H9 (cell line): ENCODE measurements at regions not wholly inside any gene's neighbourhood (a gene's known extent, or its start where the extent isn't known, plus 50 kb on each side); places are given as distances from the start of the nearest gene placed in this dataset.

ENCODE experiments used
- DNase-seq: peaks from one replicate; pipeline ENCODE4 v3.0.0-alpha.2; 2017
- H2AFZ ChIP-seq: one replicate; pipeline ENCODE4 v1.6.1; 2013; ENCODE audit warnings: mild to moderate bottlenecking, low read length, control low read depth, moderate library complexity
- H2AK5ac ChIP-seq: 2 replicates; pipeline ENCODE4 v1.6.1; 2013; ENCODE audit warnings: low read length, control low read depth, mixed read lengths; ENCODE audit not compliant: insufficient read length
- H2BK120ac ChIP-seq: one replicate; pipeline ENCODE4 v1.6.1; 2013; ENCODE audit warnings: low read depth, mild to moderate bottlenecking, low read length, control low read depth, inconsistent platforms; ENCODE audit not compliant: poor library complexity, severe bottlenecking
- H2BK12ac ChIP-seq: 2 replicates; pipeline ENCODE4 v1.6.1; 2013; ENCODE audit warnings: low read length, control low read depth, mixed read lengths, low read depth; ENCODE audit not compliant: insufficient read length
- H2BK15ac ChIP-seq: 2 replicates; pipeline ENCODE4 v1.6.1; 2013; ENCODE audit warnings: low read depth, low read length, control low read depth
- H2BK20ac ChIP-seq: one replicate; pipeline ENCODE4 v1.6.1; 2013; ENCODE audit warnings: low read depth, mild to moderate bottlenecking, low read length, control low read depth, inconsistent platforms; ENCODE audit not compliant: poor library complexity, severe bottlenecking
- H2BK5ac ChIP-seq: 2 replicates; pipeline ENCODE4 v1.6.1; 2013; ENCODE audit warnings: low read length, control low read depth, mixed read lengths; ENCODE audit not compliant: insufficient read length
- H3K14ac ChIP-seq: 2 replicates; pipeline ENCODE4 v1.6.1; 2013; ENCODE audit warnings: low read length, control low read depth; ENCODE audit not compliant: insufficient read depth
- H3K18ac ChIP-seq: 2 replicates; pipeline ENCODE4 v1.6.1; 2013; ENCODE audit warnings: low read depth, mild to moderate bottlenecking, mixed read lengths, low read length, control low read depth; ENCODE audit not compliant: insufficient read length
- H3K23ac ChIP-seq: 2 replicates; pipeline ENCODE4 v1.6.1; 2013; ENCODE audit warnings: low read length, control low read depth, mixed read lengths, low read depth; ENCODE audit not compliant: insufficient read length
- H3K23me2 ChIP-seq: 2 replicates; pipeline ENCODE4 v1.6.1; 2013; ENCODE audit warnings: low read depth, mild to moderate bottlenecking, mixed read lengths, low read length, control low read depth; ENCODE audit not compliant: insufficient read length, poor library complexity, severe bottlenecking
- H3K27ac ChIP-seq: 2 replicates; pipeline ENCODE4 v1.5.1; 2013; ENCODE audit warnings: low read length, control low read depth, mixed read lengths, low read depth; ENCODE audit not compliant: insufficient read length
- H3K27me3 ChIP-seq: 2 replicates; pipeline ENCODE4 v1.6.1; 2013; ENCODE audit warnings: low read length, control low read depth, inconsistent platforms; ENCODE audit not compliant: insufficient read depth
- H3K4ac ChIP-seq: 2 replicates; pipeline ENCODE4 v1.6.1; 2013; ENCODE audit warnings: low read depth, mild to moderate bottlenecking, control low read depth, inconsistent platforms, low read length, moderate library complexity
- H3K4me1 ChIP-seq: 2 replicates; pipeline ENCODE4 v1.6.1; 2013; ENCODE audit warnings: low read length, control low read depth, inconsistent platforms; ENCODE audit not compliant: insufficient read depth
- H3K4me2 ChIP-seq: 2 replicates; pipeline ENCODE4 v1.6.1; 2013; ENCODE audit warnings: low read length, control low read depth, mixed read lengths; ENCODE audit not compliant: insufficient read length, insufficient read depth
- H3K56ac ChIP-seq: 2 replicates; pipeline ENCODE4 v1.6.1; 2013; ENCODE audit warnings: low read depth, mild to moderate bottlenecking, mixed read lengths, low read length, control low read depth; ENCODE audit not compliant: insufficient read length
- H3K79me1 ChIP-seq: 2 replicates; pipeline ENCODE4 v1.6.1; 2013; ENCODE audit warnings: low read depth, mild to moderate bottlenecking, moderate library complexity, low read length, control low read depth, inconsistent platforms; ENCODE audit not compliant: insufficient read depth, poor library complexity, severe bottlenecking
- H3K79me2 ChIP-seq: 2 replicates; pipeline ENCODE4 v1.6.1; 2013; ENCODE audit warnings: low read length, control low read depth, inconsistent platforms; ENCODE audit not compliant: insufficient read depth
- H3K9ac ChIP-seq: 2 replicates; pipeline ENCODE4 v1.6.1; 2013; ENCODE audit warnings: low read length, control low read depth, mixed read lengths; ENCODE audit not compliant: insufficient read length; ENCODE audit errors: extremely low read depth
- H3K9me3 ChIP-seq: one replicate; pipeline ENCODE4 v1.6.1; 2013; ENCODE audit warnings: low read depth, low read length, inconsistent platforms; ENCODE audit not compliant: control insufficient read depth
- H3T11ph ChIP-seq: one replicate; pipeline ENCODE4 v1.6.1; 2013; ENCODE audit warnings: mild to moderate bottlenecking, low read length, control low read depth, inconsistent platforms
- H4K20me1 ChIP-seq: one replicate; pipeline ENCODE4 v1.6.1; 2013; ENCODE audit not compliant: control insufficient read depth, insufficient read length, insufficient read depth
- H4K5ac ChIP-seq: 2 replicates; pipeline ENCODE4 v1.6.1; 2013; ENCODE audit warnings: low read depth, mild to moderate bottlenecking, mixed read lengths, low read length, control low read depth; ENCODE audit not compliant: insufficient read length
- H4K8ac ChIP-seq: replicated peaks from 2 replicates; pipeline ENCODE4 v1.6.1; 2013; ENCODE audit warnings: low read length, control low read depth, mixed read lengths, low read depth; ENCODE audit not compliant: insufficient read length
- H4K91ac ChIP-seq: 2 replicates; pipeline ENCODE4 v1.6.1; 2013; ENCODE audit warnings: low read depth, mild to moderate bottlenecking, moderate library complexity, mixed read lengths, low read length, control low read depth; ENCODE audit not compliant: insufficient read length
- H3K27ac Mint-ChIP-seq, 3 experiments: 2 replicates in 2 of 3; 3 replicates in 1 of 3; pipeline ENCODE4 v1.8.0; 2020 to 2021; ENCODE audit warnings: mixed read lengths in 3 of 3, mild to moderate bottlenecking in 1 of 3, moderate library complexity in 1 of 3
- H3K27me3 Mint-ChIP-seq: 2 replicates; pipeline ENCODE4 v1.8.0; 2021; ENCODE audit warnings: low read depth, mild to moderate bottlenecking, moderate library complexity, mixed read lengths
- H3K36me3 Mint-ChIP-seq, 3 experiments: 2 replicates in 2 of 3; 3 replicates in 1 of 3; pipeline ENCODE4 v1.8.0; 2020 to 2021; ENCODE audit warnings: low read depth in 3 of 3, mixed read lengths in 3 of 3; ENCODE audit not compliant: insufficient read depth in 1 of 3
- H3K4me1 Mint-ChIP-seq, 2 experiments: 2 replicates each; pipeline ENCODE4 v1.8.0; 2020; ENCODE audit warnings: mixed read lengths in 2 of 2
- H3K4me3 Mint-ChIP-seq, 2 experiments: 2 replicates in 1 of 2; 3 replicates in 1 of 2; pipeline ENCODE4 v1.8.0; 2020 to 2021; ENCODE audit warnings: mild to moderate bottlenecking in 2 of 2, mixed read lengths in 2 of 2, moderate library complexity in 1 of 2
- H3K9me3 Mint-ChIP-seq, 2 experiments: 2 replicates in 1 of 2; 3 replicates in 1 of 2; pipeline ENCODE4 v1.8.0; 2020; ENCODE audit warnings: mild to moderate bottlenecking in 2 of 2, mixed read lengths in 2 of 2, moderate library complexity in 1 of 2
- CTCF ChIP-seq: fragments of 200-600 bp; sonication (generic); conservative IDR thresholded peaks from 3 replicates; pipeline ENCODE4 v1.8.0; 2021; ENCODE audit warnings: antibody characterized with exemption, mild to moderate bottlenecking

GRCh38 chr2:118190474-118190873 lies 102.2 kb downstream of the INSIG2 start:
- H2BK12ac ChIP-seq, result no peak overlapping the region
- no peak for DNase-seq
- Mint-ChIP-seq H3K36me3 (no peaks in the 10 kb centered on the region), H3K4me1 (peaks cover 14 to 30% of the 10 kb centered on the region in 2 experiments), H3K9me3 (no peaks in the 10 kb centered on the region), H3K4me3 (no peak overlapping the region), H3K27me3 (peaks cover 19% of the 10 kb centered on the region), H3K27ac (no peak overlapping the region)
- no peak overlapping the region for H4K5ac ChIP-seq
- no peak overlapping the region for H2BK15ac ChIP-seq
- no peak overlapping the region for H2AK5ac ChIP-seq
- no peaks in the 10 kb centered on the region for H3K79me2 ChIP-seq
- TF ChIP-seq CTCF, result no peak
- H2BK5ac ChIP-seq, result no peak overlapping the region
- no peak overlapping the region for H3K27ac ChIP-seq
- no peak overlapping the region for H3K23ac ChIP-seq
- H3K9me3 ChIP-seq, result no peaks in the 10 kb centered on the region
- no peak overlapping the region for H2BK120ac ChIP-seq
- H3K18ac ChIP-seq, result no peak overlapping the region
- H4K8ac ChIP-seq, result no peak overlapping the region
- H3K56ac ChIP-seq, result no peak overlapping the region
- H3K4me1 ChIP-seq, result 0 out of 2 replicates have a peak, but pooled peaks cover 4% of the 10 kb centered on the region
- no peak overlapping the region for H2BK20ac ChIP-seq
- no peak overlapping the region for H3K9ac ChIP-seq
- H3K4me2 ChIP-seq, result no peak overlapping the region
- H3K79me1 ChIP-seq, result no peaks in the 10 kb centered on the region
- H3T11ph ChIP-seq, result no peak overlapping the region
- H4K20me1 ChIP-seq, result no peaks in the 10 kb centered on the region
- H3K23me2 ChIP-seq, result peaks cover 7% of the 10 kb centered on the region
- no peak overlapping the region for H3K4ac ChIP-seq
- no peak overlapping the region for H3K14ac ChIP-seq
- H3K27me3 ChIP-seq, result no peaks in the 10 kb centered on the region
- H2AFZ ChIP-seq, result no peak overlapping the region
- no peak overlapping the region for H4K91ac ChIP-seq
